ENCODE measurements at regions not wholly inside any gene's neighbourhood (a gene's known extent, or its start where the extent isn't known, plus 50 kb on each side); places are given as distances from the start of the nearest gene placed in this dataset.

- no peak for TF ChIP-seq EZH2phosphoT487 (IDR thresholded peaks at IDR 0.05; ENCODE audit: low read depth)
- TF ChIP-seq CTCF (IDR thresholded peaks at IDR 0.05; ENCODE audit: low read depth, low read length) = no peak
- no peaks in the 10 kb centered on the region for H3K9me3 ChIP-seq (ENCODE audit: insufficient read depth, low read length)
- no peak overlapping the region for H2AFZ ChIP-seq (ENCODE audit: low read depth, low read length)
- no peaks in the 10 kb centered on the region for H3K4me1 ChIP-seq (ENCODE audit: low read length)
- no peak overlapping the region for H3K4me2 ChIP-seq (ENCODE audit: low read length)
- H3K36me3 ChIP-seq (replicated peaks; ENCODE audit: low read depth, low read length) = no peaks in the 10 kb centered on the region
- no peaks in the 10 kb centered on the region for H4K20me1 ChIP-seq (ENCODE audit: insufficient read depth, low read length)
- no peak overlapping the region for H3K27ac ChIP-seq (ENCODE audit: low read length)
- H3K79me2 ChIP-seq (ENCODE audit: low read length) = no peaks in the 10 kb centered on the region
- H3K4me3 ChIP-seq (ENCODE audit: low read length) = no peak overlapping the region
- H3K27me3 ChIP-seq (ENCODE audit: low read depth, low read length) = no peaks in the 10 kb centered on the region
- no peak overlapping the region for H3K9ac ChIP-seq (ENCODE audit: low read length)
These were observed 394.2 kb upstream of the PAPPA start for GRCh38 chr9:115759426-115759825.

- peaks cover 5% of the 10 kb centered on the region; the same call in 1 of the 2 replicates for H3K27me3 ChIP-seq (ENCODE audit: low read depth, low read length)
- no peak for TF ChIP-seq CTCF (IDR thresholded peaks at IDR 0.05; ENCODE audit: low read depth, low read length)
- no peak for TF ChIP-seq EZH2phosphoT487 (IDR thresholded peaks at IDR 0.05; ENCODE audit: low read depth)
These were observed 388.9 kb upstream of the PAPPA start for GRCh38 chr9:115764645-115765044.

GRCh38 chr9:115765060-115765459 is 388.5 kb upstream of the PAPPA start:
- no peak overlapping the region for H3K9ac ChIP-seq (ENCODE audit: low read length)
- peaks cover 5% of the 10 kb centered on the region; the same call in 1 of the 2 replicates for H3K27me3 ChIP-seq (ENCODE audit: low read depth, low read length)
- H3K4me3 ChIP-seq (ENCODE audit: low read length) = no peak overlapping the region
- TF ChIP-seq EZH2phosphoT487 (IDR thresholded peaks at IDR 0.05; ENCODE audit: low read depth) (no peak), CTCF (IDR thresholded peaks at IDR 0.05; ENCODE audit: low read depth, low read length) (no peak)
- no peak overlapping the region for H2AFZ ChIP-seq (ENCODE audit: low read depth, low read length)
- no peaks in the 10 kb centered on the region for H3K4me1 ChIP-seq (ENCODE audit: low read length)
- no peak overlapping the region for H3K4me2 ChIP-seq (ENCODE audit: low read length)
- H3K36me3 ChIP-seq (replicated peaks; ENCODE audit: low read depth, low read length) = no peaks in the 10 kb centered on the region
- no peaks in the 10 kb centered on the region for H3K9me3 ChIP-seq (ENCODE audit: insufficient read depth, low read length)
- H3K27ac ChIP-seq (ENCODE audit: low read length) = no peak overlapping the region
- no peaks in the 10 kb centered on the region for H4K20me1 ChIP-seq (ENCODE audit: insufficient read depth, low read length)
- H3K79me2 ChIP-seq (ENCODE audit: low read length) = no peaks in the 10 kb centered on the region

More at GRCh38 chr9:115764645-115765044, 388.9 kb upstream of the PAPPA start:
- no peak overlapping the region for H3K4me3 ChIP-seq (ENCODE audit: low read length)
- no peak overlapping the region for H3K27ac ChIP-seq (ENCODE audit: low read length)
- H3K79me2 ChIP-seq (ENCODE audit: low read length) = no peaks in the 10 kb centered on the region
- H3K9me3 ChIP-seq (ENCODE audit: insufficient read depth, low read length) = no peaks in the 10 kb centered on the region
- H3K4me2 ChIP-seq (ENCODE audit: low read length) = no peak overlapping the region
- no peaks in the 10 kb centered on the region for H3K36me3 ChIP-seq (replicated peaks; ENCODE audit: low read depth, low read length)
- H3K9ac ChIP-seq (ENCODE audit: low read length) = no peak overlapping the region
- H4K20me1 ChIP-seq (ENCODE audit: insufficient read depth, low read length) = no peaks in the 10 kb centered on the region
- H3K4me1 ChIP-seq (ENCODE audit: low read length) = no peaks in the 10 kb centered on the region
- no peak overlapping the region for H2AFZ ChIP-seq (ENCODE audit: low read depth, low read length)

GRCh38 chr9:115766370-115766955 is 387.1 kb upstream of the PAPPA start:
- no peak overlapping the region for H3K4me3 ChIP-seq (ENCODE audit: low read length)
- TF ChIP-seq EZH2phosphoT487 (IDR thresholded peaks at IDR 0.05; ENCODE audit: low read depth) (no peak), CTCF (IDR thresholded peaks at IDR 0.05; ENCODE audit: low read depth, low read length) (no peak)
- no peaks in the 10 kb centered on the region for H4K20me1 ChIP-seq (ENCODE audit: insufficient read depth, low read length)
- no peak overlapping the region for H3K9ac ChIP-seq (ENCODE audit: low read length)
- no peaks in the 10 kb centered on the region for H3K36me3 ChIP-seq (replicated peaks; ENCODE audit: low read depth, low read length)
- H3K79me2 ChIP-seq (ENCODE audit: low read length) = no peaks in the 10 kb centered on the region
- no peak overlapping the region for H3K4me2 ChIP-seq (ENCODE audit: low read length)
- peaks cover 5% of the 10 kb centered on the region; the same call in 1 of the 2 replicates for H3K27me3 ChIP-seq (ENCODE audit: low read depth, low read length)
- H3K4me1 ChIP-seq (ENCODE audit: low read length) = no peaks in the 10 kb centered on the region
- H3K9me3 ChIP-seq (ENCODE audit: insufficient read depth, low read length) = no peaks in the 10 kb centered on the region
- no peak overlapping the region for H2AFZ ChIP-seq (ENCODE audit: low read depth, low read length)
- H3K27ac ChIP-seq (ENCODE audit: low read length) = no peak overlapping the region

Data from OCI-LY3 (cell line).